Transverse colon (tissue), 4 donors: ENCODE measurements at regions not wholly inside any gene's neighbourhood (a gene's known extent, or its start where the extent isn't known, plus 50 kb on each side); places are given as distances from the start of the nearest gene placed in this dataset.

Source experiments
- CTCF ChIP-seq, 5 experiments: fragments of 200-600 bp in 3 of 5; fragments of 450-650 bp in 2 of 5; sonication (generic) in 3 of 5; IDR thresholded peaks; 1 replicate in 2 of 5; 2 replicates in 3 of 5; pipeline ENCODE4 v1.5.1; 2016 to 2017; ENCODE audit warnings: antibody characterized with exemption in 5 of 5, inconsistent platforms in 3 of 5, mild to moderate bottlenecking in 2 of 5, moderate library complexity in 1 of 5
- POLR2A ChIP-seq: fragments of 450-650 bp; IDR thresholded peaks from one replicate; pipeline ENCODE4 v1.6.1; 2016; ENCODE audit warnings: antibody characterized with exemption, mild to moderate bottlenecking, moderate library complexity
- POLR2AphosphoS5 ChIP-seq, 3 donors: sonication (generic); formaldehyde crosslinking; IDR thresholded peaks; one replicate each; pipeline ENCODE4 v1.6.1; 2016; ENCODE audit warnings: antibody characterized with exemption in 3 of 3

GRCh38 chr21:35291034-35291433 lies 241.9 kb upstream of the RUNX1 start:
- TF ChIP-seq CTCF (IDR thresholded peaks at IDR 0.05) (no peak), POLR2A (no peak), POLR2AphosphoS5 (IDR thresholded peaks at IDR 0.05) (no peak)
